GM19239 (cell line): ENCODE measurements at regions not wholly inside any gene's neighbourhood (a gene's known extent, or its start where the extent isn't known, plus 50 kb on each side); places are given as distances from the start of the nearest gene placed in this dataset.
"Not testable (repeated sequence)": the region's sequence is repeated elsewhere in the genome, so short reads cannot be mapped to it uniquely, and the experiment has no call there.

Experiments used
- DNase-seq: peaks from one replicate; pipeline ENCODE4 v3.0.0; 2011; ENCODE audit warnings: low spot score; ENCODE audit not compliant: insufficient read length
- FAIRE-seq: peaks from 2 replicates; lab custom pipeline; 2011; peaks lifted over from hg19 to GRCh38; lab: Jason Lieb, UNC

DNA sequence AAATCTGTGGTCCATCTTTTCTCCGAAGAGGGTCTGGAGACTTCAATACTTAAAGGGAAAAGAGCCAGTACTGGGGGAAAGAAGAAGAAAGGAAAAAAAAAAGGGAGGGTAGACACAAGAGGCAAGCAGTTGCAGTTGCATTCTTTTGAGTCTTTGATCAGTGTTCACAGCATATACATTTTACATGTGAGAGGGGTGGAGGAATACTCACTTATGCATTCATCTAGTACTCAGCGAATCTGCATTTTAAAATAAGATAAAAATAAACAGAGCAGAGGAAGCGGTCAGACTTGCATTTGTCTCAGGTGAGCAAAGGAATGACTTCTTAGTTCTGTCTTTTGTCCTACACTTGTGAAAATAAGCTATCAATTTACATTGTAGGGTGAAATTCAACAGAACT is 275.6 kb downstream of the SLC7A11 start:
- FAIRE-seq (no peak), DNase-seq (no peak)

- FAIRE-seq (no peak), DNase-seq (no peak)
Observed at GRCh38 chr4:137961051-137961438, 281.1 kb downstream of the SLC7A11 start.

- DNase-seq (no peak), FAIRE-seq (no peak)
Observed at GRCh38 chr4:137960371-137961050, 281.6 kb downstream of the SLC7A11 start.

DNA sequence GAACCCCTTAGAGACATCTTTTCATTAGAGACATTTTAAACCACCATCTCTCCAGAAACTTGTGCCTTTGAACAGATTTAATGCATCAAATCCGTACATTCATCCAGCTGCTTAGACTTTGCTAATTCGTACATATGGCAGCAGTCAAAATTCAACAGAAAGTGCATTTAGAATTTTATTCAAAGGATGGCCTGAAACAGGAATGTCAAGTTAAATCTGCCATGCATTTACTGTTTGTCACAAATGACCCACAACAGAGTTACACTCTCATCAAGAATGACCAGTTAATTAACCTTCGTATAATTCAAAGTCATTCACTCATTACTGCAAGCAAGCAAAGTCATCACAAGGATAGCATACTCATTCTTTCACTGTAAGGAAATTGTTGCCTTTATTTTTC is 284.3 kb downstream of the SLC7A11 start:
- DNase-seq, result no peak
- no peak for FAIRE-seq

DNA sequence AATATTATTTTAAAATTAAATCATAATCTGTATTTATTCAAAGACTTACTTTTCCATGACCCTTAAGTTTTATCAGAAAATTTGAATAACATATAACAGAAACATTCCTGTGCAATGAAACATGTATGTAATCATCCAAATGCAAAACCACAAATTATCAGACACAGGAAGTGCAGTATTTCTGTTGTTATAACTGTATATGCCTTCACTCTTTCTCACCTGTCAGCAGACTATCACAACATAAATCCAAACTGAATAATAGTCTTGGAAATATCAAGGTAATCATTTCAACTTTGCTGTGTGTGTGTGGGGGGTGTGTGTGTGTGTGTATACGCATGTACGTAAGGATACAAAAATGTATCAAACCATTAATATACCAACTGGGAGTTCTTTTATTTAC is 285.9 kb downstream of the SLC7A11 start:
- DNase-seq, result no peak

DNA sequence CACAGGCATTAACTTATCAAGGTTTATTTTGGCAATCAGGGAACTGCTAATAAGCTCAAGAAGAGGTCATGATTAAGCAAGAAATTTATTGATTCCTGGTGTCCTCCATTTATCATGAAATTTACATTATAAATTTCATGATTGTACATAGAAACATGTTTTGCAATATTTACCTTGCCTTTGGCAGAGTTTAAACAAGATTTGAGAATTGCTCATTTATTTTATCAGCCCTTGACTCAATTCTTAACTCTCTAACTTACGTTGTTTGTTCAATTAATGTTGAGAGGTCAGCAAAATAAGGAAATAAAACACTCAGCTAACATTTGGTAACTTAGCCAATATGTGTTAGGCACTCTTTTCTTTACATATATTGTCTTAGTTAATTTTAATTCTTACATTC is 286.6 kb downstream of the SLC7A11 start:
- FAIRE-seq (no peak), DNase-seq (no peak)

More for the DNA sequence above, 285.9 kb downstream of the SLC7A11 start:
- FAIRE-seq, result no peak

DNA sequence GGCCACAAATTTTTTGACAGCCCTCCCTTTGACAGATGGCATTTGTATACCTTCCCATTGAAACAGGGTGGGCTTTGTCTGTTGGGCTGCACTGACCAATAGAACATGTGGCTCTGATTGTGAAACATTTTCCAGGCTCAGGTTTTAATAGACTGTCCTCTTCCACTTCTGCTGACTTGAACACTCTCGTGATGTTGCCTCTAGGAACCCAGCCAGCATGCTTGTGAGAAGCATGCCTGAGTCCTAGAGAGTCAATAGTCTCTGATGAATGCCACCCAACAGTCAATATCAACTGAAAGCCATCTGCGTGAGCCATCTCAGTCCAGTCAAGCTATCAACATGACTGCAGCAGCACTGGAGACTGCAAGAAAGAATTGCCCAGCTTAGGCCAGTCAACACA is 290.0 kb downstream of the SLC7A11 start:
- no peak for FAIRE-seq
- no peak for DNase-seq

GRCh38 chr4:137950286-137950685 is 291.9 kb downstream of the SLC7A11 start:
- DNase-seq (no peak), FAIRE-seq (no peak)

DNA sequence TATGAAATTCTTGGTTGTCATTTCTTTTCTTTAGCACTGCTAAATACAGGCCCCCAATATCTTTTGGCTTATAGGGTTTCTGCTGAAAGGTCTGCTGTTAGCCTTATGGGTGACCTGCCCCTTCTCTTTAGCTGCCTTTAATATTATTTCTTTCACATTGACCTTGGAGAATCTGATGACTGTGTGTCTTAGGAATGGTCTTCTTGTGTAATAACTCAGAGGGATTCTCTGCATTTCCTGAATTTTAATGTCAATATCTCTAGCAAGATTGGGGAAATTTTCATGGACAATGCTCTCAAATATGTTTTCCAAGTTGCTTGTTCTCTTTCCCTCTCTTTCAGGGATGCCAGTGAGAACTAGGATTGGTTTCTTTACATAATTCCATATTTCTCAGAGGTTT is 292.4 kb downstream of the SLC7A11 start:
- DNase-seq (no peak), FAIRE-seq (no peak)

DNA sequence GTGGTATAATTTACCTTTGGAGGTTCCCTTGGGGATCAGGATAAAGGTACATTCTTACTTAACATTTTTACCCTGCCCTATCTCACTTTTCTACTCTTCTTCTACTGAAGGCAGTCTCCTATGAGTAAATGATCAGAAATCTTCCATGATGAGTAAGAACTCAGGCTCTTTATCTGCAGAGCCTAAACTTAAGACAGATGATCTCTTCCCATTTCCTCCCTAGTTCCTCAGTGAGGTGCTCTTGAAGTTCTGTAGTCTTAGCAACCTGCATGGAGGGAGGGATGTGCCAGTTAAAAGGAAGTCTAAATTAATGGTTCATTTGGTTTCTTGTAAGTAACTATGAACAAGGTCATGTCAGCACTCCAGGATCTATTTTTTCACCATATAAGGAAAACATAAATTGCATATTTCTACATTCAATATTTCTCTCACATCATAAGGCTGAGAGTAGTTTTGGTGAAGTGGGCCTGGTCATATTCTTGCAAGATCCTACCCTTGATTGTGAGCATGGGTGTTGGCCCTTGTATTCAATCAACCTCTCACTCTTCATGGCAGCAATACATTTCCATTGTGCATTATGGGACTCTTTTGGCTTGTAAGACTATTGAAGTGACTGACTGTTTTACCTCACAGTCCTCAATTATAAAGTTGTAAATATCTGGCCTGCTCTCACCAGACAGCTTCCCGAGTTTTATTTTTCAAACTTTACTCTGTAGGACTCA is 295.5 kb downstream of the SLC7A11 start:
- FAIRE-seq, result no peak
- DNase-seq, result no peak

DNA sequence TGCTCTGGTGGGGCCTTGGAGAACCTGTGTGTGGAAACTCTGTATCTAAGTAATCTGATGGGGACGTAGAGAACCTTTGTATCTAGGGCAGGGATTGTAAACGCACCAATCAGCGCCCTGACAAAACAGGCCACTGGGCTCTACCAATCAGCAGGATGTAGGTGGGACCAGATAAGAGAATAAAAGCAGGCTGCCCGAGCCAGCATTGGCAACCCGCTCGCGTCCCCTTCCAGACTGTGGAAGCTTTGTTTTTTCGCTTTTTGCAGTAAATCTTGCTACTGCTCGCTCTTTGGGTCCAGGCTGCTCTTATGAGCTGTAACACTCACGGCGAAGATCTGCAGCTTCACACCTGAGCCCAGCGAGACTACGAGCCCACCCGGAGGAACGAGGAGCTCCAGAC is 299.3 kb downstream of the SLC7A11 start:
- not testable (repeated sequence) for FAIRE-seq, DNase-seq

- not testable (repeated sequence) for FAIRE-seq, DNase-seq
Observed at GRCh38 chr4:137942015-137942515, 300.1 kb downstream of the SLC7A11 start.

DNA sequence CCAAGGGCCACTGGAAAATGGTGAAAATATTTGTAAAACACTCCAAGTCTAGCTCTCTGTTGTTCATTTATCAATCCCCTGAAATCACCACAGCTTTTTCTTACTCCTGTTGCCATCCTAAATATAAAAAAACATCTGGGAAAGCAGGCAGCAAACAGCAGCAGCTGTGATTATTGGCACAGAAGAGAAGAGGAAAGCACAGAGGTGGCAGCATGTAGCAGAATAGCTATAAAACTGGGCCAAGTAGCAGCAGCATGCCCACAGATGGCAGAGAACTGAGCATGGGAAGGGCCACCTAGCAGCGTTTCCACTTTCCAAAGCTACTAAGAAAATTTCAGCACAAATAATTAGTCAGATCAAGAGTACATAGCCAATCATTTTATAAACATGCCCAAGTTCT is 307.2 kb downstream of the SLC7A11 start:
- DNase-seq, result no peak
- no peak for FAIRE-seq

DNA sequence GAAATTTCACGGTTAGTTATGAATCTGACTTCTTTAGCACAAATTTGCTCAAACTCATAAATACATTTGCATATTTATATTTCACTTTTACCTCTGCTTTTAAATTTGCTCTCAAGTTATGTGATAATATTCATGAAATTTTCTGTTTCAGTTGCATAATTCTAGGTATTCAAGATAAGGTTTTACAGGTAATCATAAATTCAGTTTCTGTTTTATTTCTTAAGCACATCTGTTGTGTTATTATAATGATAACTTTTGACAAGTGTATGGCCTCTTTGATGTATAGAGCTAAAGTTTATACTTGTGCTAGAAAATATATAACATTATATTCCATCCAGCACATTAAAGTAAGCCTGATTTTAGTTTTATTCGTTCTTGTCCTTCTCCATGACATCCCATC is 308.1 kb downstream of the SLC7A11 start:
- FAIRE-seq (no peak), DNase-seq (no peak)

DNA sequence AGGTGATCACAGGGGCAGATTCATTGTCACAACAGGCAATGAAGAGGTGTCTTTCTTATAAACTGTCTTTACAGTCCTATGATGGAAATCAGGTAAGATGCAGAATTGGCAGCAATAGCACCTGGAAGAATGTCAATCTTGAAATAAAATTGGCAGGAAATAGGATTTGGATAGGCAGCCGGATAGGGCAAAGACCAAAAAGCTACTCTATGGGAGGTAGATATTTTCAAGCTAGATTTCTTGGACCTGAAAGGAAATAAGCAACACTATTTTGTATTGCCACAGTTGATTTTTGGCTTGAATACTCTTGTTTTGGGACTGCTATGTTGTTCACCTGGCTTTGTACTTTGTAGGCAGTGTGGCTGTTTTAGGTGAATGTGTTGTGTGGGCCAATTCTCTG is 314.2 kb downstream of the SLC7A11 start:
- no peak for FAIRE-seq
- DNase-seq, result no peak

- DNase-seq (no peak), FAIRE-seq (no peak)
Observed at GRCh38 chr4:137923494-137923893, 318.7 kb downstream of the SLC7A11 start.

GRCh38 chr4:137922721-137923120 is 319.4 kb downstream of the SLC7A11 start:
- DNase-seq, result no peak
- no peak for FAIRE-seq

- no peak for DNase-seq
- FAIRE-seq, result no peak
Observed at GRCh38 chr4:137909529-137910309, 332.4 kb downstream of the SLC7A11 start.

DNA sequence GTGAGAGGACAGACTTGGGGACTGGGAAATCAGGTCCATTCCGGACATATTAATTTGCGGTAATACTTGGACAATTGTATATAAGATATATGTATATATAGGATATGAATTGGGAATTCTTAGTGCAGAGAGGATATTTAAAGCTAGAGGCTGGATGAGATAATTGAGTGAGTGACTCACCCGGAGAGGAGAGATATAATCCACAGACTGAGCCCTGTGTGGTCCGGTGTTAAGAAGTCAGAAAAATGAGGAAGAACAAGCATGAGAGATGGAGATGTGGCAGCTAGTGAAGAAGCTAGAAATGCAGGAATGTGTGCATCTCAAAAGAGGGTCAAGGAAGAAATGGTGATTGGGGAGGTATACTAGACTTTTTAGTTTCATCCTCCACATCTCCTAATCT is 336.2 kb downstream of the SLC7A11 start:
- no peak for FAIRE-seq

DNA sequence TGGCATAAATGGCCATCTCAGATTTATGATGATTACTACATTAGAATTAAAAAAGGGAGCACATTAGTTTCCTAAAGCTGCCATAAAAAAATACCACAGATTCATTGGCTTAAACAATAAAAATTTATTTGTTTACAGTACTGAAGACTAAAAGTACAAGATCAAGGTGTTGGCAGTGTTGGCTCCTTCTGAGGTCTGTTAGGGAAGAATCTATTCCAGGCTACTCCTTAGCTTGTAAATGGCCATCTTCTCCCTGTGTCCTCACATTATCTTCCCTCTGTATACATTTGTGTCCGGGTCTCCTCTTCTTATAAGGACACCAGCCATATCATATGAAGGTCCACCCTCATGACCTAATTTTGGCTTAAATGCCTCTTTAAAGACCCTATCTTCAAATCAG is 341.0 kb downstream of the SLC7A11 start:
- FAIRE-seq (no peak), DNase-seq (no peak)

More for the DNA sequence above, 336.2 kb downstream of the SLC7A11 start:
- DNase-seq, result no peak

DNA sequence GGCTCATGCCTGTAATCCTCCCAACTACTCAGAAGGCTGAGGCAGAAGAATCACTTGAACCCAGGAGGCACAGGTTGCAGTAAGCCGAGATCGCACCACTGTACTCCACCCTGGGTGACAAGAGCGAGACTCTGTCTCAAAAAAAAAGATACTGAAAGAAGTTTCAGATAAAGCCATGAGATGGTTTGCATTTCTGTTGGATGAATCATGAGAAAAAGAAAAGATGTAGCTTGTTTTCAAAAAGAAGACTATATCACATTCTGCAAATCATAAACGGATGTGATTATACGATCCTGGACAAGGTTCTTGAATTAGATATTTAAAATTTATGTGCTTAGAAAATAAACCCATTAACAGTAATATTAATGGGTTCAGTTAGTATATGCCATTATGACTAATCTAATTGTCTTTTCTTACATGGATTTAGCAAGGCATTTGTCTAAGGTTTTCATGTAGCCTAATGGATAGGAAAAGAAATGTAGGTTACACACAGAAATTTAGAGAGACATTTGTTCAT is 345.9 kb downstream of the SLC7A11 start:
- DNase-seq (no peak), FAIRE-seq (no peak)
